Right cardiac atrium (tissue), 5 donors: ENCODE measurements at regions not wholly inside any gene's neighbourhood (a gene's known extent, or its start where the extent isn't known, plus 50 kb on each side); places are given as distances from the start of the nearest gene placed in this dataset.

Source experiments
- ATAC-seq, 2 donors: fragments of 200-7000 bp; cut with Tn5 transposase; one replicate each; pipeline versions ENCODE4 v1.8.0 to v1.9.1; 2020; ENCODE audit warnings: moderate library complexity in 2 of 2, mild to moderate bottlenecking in 1 of 2
- DNase-seq, 3 donors: peaks; one replicate each; pipeline ENCODE4 v3.0.0-alpha.2; 2020
- H3K27ac ChIP-seq: one replicate; pipeline ENCODE4 v1.5.1; 2013; ENCODE audit warnings: mild to moderate bottlenecking, low read length, control low read depth, moderate library complexity
- H3K27me3 ChIP-seq: one replicate; pipeline ENCODE4 v1.6.1; 2013; ENCODE audit not compliant: control insufficient read depth, insufficient read depth
- H3K4me1 ChIP-seq: one replicate; pipeline ENCODE4 v1.6.1; 2013; ENCODE audit warnings: low read length; ENCODE audit not compliant: control insufficient read depth, insufficient read depth
- H3K4me3 ChIP-seq: one replicate; pipeline ENCODE4 v1.5.1; 2013; ENCODE audit warnings: low read length, control low read depth
- H3K9me3 ChIP-seq: one replicate; pipeline ENCODE4 v1.6.1; 2013; ENCODE audit warnings: low read length; ENCODE audit not compliant: control insufficient read depth
- WGBS: extraction: QIAGEN DNeasy Blood & Tissue Kit; methylation state at CpG from one replicate; pipeline ENCODE4 v1.1.7; 2013; 5-methylcytosine and 5-hydroxymethylcytosine counted together
- intact Hi-C, 4 donors: fragments of 100-400 bp; cut with DNase I; formaldehyde crosslinking; loops; one replicate each; pipeline versions ENCODE4 v1.11.0 to v1.14.0; 2022 to 2023
- donor health status: healthy with polysubstance abuse.
- donor health status: DM: no; HTN: yes; CAD: no.
- donor health status: DM: no; HTN: no; CAD: no.
- donor health status: DM: no; HTN: yes; CAD: no; lungs with severe emphysema.
- donor health status: DM: yes; HTN: yes; CAD: no.

DNA sequence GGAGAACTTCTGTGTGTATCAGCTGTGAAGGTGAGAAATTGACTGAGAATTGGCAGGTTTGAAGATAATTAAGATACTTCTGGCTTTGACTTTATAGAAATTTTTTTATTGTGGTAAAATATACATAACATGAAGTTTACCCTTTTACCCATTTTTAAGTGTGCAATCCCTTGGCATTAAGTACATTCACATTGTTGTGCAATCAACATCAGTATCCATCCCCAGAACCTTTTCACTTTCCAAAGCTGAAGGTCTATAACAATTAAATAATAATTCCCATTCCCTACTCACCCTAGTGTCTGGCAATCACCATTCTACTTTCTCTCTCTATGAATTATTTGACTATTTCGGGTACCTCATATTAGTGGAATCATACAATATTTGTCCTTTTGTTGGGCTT, 69.9 kb downstream of the ACTBL2 start:
- Histone ChIP-seq H3K27me3 (no peaks in the 10 kb centered on the region), H3K4me1 (peaks cover 13% of the 10 kb centered on the region), H3K4me3 (no peak overlapping the region), H3K9me3 (no peaks in the 10 kb centered on the region), H3K27ac (no peak overlapping the region)
- DNase-seq = no peak
- WGBS = 100% methylated on average over 1 of the region's 1 CpG
- intact Hi-C loops = no loop called here
- ATAC-seq = no peak

DNA sequence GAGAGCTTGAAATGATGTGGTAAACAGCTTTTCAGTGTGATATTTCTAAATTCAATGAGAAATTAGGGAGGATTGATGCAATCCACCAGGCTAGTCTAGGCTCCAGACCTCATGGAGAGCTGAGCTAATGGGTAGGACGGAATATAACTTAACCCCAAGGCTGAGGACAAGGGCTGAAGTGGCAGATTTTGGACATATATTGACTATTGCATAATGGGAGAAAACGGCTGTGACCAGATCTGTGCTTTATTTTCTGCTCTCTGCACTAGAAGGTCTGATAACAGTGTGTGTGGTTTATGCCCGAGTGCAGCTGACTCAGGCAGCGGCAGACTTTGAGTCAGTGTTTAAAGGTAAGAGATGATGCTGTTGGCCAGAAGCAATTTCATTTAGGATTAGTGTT, 70.6 kb downstream of the ACTBL2 start:
- H3K27ac ChIP-seq = no peak overlapping the region

DNA sequence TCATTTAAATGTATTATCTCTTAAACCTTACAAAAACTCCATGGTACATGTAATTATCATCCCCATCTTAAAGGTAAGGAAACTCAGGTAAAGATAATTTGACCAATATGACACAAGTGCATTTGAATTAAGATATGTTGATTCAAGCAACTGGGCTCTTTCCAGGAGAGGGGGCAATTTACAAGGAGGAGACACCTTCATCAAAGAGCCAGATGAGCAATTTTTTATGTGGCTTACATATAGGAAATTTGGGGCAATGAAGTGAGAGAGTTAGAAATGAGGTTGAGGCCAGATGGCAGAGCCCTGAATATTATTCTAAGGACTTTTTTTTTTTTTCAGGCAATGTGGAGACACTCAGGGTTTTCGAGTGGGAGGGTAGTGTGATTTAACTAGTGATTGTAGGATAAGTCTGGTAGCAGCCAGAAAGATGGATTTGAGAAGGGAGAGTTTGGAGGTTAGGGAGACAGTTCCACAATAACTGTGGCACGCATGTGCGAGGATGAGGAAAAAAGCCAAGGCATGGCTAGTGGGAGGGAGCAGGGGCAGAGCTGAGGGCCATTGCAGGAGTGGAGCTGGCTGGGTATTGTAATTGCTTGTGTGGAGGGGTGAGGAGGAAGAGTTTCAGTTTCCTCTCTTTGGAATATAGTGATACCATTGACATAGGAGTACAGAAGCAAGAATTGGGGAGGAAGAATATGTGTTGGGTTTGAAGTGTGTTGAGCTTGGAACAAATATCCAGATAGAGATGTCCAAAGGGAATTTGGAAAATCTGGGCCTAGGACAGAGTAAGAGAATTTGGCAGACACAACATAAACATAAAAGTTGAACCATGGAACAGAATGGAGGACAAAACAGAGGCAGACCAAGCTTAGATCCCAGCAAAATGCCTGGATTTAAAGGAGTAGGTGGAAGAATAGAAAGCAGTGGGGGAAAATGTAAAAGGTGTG, 72.0 kb downstream of the ACTBL2 start:
- Histone ChIP-seq H3K27me3 (no peaks in the 10 kb centered on the region), H3K27ac (peak overlapping the region; percentile 30), H3K9me3 (no peaks in the 10 kb centered on the region), H3K4me3 (no peak overlapping the region), H3K4me1 (peaks cover 15% of the 10 kb centered on the region)
- DNase-seq (peak in 2 of 3 donors; percentile 57 to 63), ATAC-seq (peak in 1 of 2 donors; percentile 70)
- WGBS = 52% methylated on average over 3 of the region's 3 CpGs
- intact Hi-C loops = no loop called here

More for the DNA sequence above, 70.6 kb downstream of the ACTBL2 start:
- Histone ChIP-seq H3K9me3 (no peaks in the 10 kb centered on the region), H3K27me3 (no peaks in the 10 kb centered on the region), H3K4me3 (no peak overlapping the region), H3K4me1 (peaks cover 13% of the 10 kb centered on the region)
- 44% methylated on average over 4 of the region's 4 CpGs for WGBS
- DNase-seq (no peak), ATAC-seq (peak in 1 of 2 donors; percentile 53)
- intact Hi-C loops = no loop called here

DNA sequence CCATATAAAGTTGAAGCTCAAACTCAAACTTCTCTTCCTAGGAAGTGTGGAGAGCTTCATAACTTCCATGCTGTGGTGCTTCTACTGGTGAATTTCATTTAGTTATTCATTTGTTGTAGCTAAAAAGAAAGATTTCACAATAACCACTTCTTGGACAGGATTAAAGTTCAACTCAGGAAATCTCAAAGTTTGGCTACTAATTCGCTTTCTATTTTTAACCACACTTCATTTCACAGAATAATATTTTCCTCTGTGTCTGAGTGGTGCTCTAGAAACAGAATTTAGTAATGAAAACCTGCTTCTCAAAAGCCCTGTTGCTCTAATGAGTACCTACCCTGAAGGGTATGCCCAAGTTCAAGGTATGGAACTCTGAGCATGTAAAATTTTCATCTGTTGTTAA, 73.9 kb downstream of the ACTBL2 start:
- Histone ChIP-seq H3K9me3 (no peaks in the 10 kb centered on the region), H3K4me1 (peaks cover 17% of the 10 kb centered on the region), H3K4me3 (no peak overlapping the region), H3K27ac (no peak overlapping the region), H3K27me3 (no peaks in the 10 kb centered on the region)
- 25% methylated on average over 1 of the region's 1 CpG for WGBS
- peak; percentile 35 to 44 for ATAC-seq
- intact Hi-C loops = no loop called here
- DNase-seq = no peak

DNA sequence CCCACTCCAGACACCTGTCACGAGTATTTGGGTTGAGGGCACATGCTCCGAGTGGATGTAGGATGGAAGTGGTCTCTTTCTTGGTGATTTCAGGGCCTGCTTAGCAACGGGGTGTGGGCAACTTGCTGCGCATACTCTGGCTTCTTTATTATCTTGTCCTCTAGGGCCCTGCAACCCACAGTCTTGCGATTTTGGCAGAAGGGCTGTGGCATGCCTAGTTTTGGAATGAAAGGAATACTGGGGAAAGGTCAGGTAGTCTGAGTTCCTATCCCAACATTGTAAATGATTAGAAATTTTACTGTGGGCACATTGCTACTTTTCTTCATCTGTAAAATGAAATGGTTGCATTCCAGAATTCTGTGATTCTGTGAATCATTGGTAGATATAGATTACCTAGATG, 74.3 kb downstream of the ACTBL2 start:
- H3K4me1 ChIP-seq = peaks cover 19% of the 10 kb centered on the region
- no peak for ATAC-seq

DNA sequence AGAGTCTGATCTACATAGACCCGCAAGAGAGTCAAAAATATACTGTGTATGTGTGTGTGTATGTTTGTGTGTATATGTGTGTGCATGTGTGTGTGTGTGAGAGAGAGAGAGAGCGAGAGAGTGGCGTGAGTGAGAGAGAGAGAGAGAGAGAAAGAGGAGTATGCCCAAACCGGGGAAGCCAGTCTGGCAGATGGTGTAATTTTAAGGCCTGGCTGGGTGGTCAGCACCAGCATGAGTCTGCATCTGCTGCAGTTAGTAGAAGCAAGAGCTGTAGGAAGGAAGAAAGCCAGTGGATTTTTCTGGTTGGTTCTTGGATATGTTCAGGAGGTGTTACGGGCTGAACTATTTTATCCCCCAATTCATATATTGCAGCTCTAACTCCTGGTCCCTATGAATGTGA, 75.2 kb downstream of the ACTBL2 start:
- DNase-seq = no peak
- 82% methylated on average over 5 of the region's 5 CpGs for WGBS
- H3K4me1 ChIP-seq = peaks cover 19% of the 10 kb centered on the region
- no peaks in the 10 kb centered on the region for H3K27me3 ChIP-seq
- H3K9me3 ChIP-seq = no peaks in the 10 kb centered on the region
- H3K27ac ChIP-seq = no peak overlapping the region
- ATAC-seq = no peak
- intact Hi-C loops = no loop called here
- H3K4me3 ChIP-seq = no peak overlapping the region

More for the DNA sequence above, 74.3 kb downstream of the ACTBL2 start:
- H3K9me3 ChIP-seq = no peaks in the 10 kb centered on the region
- no peaks in the 10 kb centered on the region for H3K27me3 ChIP-seq
- 65% methylated on average over 5 of the region's 5 CpGs for WGBS
- H3K27ac ChIP-seq = peak overlapping the region; percentile 70
- H3K4me3 ChIP-seq = no peak overlapping the region
- intact Hi-C loops = no loop called here
- DNase-seq = peak in 1 of 3 donors; percentile 40

DNA sequence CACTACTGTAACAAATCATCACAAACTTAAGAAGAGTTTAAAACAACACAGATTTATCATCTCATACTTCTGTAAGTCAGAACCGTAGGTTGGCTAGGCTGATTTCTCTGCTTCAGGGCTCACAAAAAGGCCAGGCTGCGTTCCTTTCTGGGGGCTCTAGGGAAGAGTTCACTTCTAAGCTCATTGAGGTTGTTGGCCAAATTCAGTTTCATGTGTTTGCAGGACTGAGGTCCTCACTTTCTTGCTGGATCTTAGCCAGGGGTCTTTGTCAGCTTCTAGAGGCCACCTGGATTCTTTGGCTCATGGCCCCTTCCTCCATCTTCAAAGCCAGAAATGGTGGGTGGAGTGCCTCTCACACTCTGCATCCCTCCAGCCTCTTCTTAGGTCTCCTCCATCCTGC, 76.0 kb downstream of the ACTBL2 start:
- no peak overlapping the region for H3K4me3 ChIP-seq
- no peaks in the 10 kb centered on the region for H3K9me3 ChIP-seq
- H3K4me1 ChIP-seq = peaks cover 19% of the 10 kb centered on the region
- WGBS = 47% methylated on average over 2 of the region's 2 CpGs
- DNase-seq (no peak), ATAC-seq (no peak)
- peak overlapping the region; percentile 61 for H3K27ac ChIP-seq
- no peaks in the 10 kb centered on the region for H3K27me3 ChIP-seq
- intact Hi-C loops = no loop called here

DNA sequence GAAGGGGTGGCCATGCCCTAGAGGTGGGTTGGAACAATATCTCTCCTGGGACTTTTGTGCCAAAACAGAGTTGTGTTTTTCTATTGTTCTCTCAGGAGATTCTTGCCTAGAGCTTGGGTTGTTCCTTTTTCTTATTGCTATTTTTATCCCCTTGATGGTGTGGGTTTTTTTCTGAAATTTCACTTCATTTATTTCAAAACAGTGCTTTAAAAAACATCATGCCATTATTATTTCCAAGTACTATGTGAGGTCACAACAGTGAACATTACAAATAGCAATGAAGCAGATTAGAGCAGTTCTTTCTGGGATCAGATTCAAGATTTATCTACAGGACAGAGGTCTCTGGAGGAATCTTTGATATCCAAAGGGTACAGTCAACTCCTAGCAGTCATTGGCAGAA, 76.6 kb downstream of the ACTBL2 start:
- H3K4me1 ChIP-seq = peaks cover 19% of the 10 kb centered on the region
- peak; percentile 53 to 87 for ATAC-seq

DNA sequence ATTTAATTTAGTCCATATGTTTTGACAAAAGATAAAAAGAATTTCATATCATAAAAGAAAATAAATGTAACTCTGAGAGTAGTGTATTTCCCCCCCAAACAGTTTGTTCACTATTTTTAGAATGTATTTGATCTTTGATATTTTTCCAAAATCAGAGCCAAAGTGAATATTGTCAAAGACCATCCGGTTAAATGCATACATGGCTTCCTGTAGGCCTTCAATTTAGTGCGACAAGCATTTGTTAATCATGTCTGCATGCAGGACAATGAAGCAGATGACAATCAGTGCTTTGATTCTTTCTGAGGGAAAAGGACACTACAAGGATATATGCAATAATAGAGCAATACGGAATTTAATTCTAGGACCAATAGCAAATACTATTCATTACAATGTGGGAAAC, 79.8 kb downstream of the ACTBL2 start:
- Histone ChIP-seq H3K9me3 (no peaks in the 10 kb centered on the region), H3K4me3 (no peak overlapping the region), H3K4me1 (peaks cover 9% of the 10 kb centered on the region), H3K27ac (no peak overlapping the region), H3K27me3 (no peaks in the 10 kb centered on the region)
- 54% methylated on average over 3 of the region's 3 CpGs for WGBS
- ATAC-seq (no peak), DNase-seq (no peak)
- intact Hi-C loops = no loop called here

More for the DNA sequence above, 76.6 kb downstream of the ACTBL2 start:
- no peaks in the 10 kb centered on the region for H3K27me3 ChIP-seq
- DNase-seq = no peak
- no peaks in the 10 kb centered on the region for H3K9me3 ChIP-seq
- intact Hi-C loops = no loop called here
- peak overlapping the region; percentile 43 for H3K27ac ChIP-seq
- no peak overlapping the region for H3K4me3 ChIP-seq

DNA sequence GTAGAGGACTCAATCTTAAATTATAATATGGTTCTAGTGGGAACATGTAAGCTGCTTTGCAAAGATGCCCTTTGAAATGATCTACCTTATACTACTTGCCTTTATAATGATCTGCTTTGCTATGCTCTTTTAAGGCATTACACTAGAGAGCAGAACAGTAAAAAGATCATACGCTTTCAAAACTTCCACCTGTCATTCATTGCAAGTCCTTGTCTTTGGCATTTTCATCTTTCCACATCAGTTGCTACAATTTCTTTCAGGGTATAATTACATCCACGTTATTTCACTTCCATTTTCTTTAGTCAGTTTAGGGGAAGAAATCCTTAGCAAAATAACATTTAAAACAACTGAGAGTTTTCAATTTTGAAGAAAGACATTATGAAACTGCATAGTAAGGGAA, 80.3 kb downstream of the ACTBL2 start:
- Histone ChIP-seq H3K27me3 (no peaks in the 10 kb centered on the region), H3K4me3 (no peak overlapping the region), H3K27ac (no peak overlapping the region), H3K9me3 (no peaks in the 10 kb centered on the region), H3K4me1 (peaks cover 9% of the 10 kb centered on the region)
- no peak for ATAC-seq
- no peak for DNase-seq
- intact Hi-C loops = no loop called here
- 83% methylated on average over 2 of the region's 2 CpGs for WGBS

DNA sequence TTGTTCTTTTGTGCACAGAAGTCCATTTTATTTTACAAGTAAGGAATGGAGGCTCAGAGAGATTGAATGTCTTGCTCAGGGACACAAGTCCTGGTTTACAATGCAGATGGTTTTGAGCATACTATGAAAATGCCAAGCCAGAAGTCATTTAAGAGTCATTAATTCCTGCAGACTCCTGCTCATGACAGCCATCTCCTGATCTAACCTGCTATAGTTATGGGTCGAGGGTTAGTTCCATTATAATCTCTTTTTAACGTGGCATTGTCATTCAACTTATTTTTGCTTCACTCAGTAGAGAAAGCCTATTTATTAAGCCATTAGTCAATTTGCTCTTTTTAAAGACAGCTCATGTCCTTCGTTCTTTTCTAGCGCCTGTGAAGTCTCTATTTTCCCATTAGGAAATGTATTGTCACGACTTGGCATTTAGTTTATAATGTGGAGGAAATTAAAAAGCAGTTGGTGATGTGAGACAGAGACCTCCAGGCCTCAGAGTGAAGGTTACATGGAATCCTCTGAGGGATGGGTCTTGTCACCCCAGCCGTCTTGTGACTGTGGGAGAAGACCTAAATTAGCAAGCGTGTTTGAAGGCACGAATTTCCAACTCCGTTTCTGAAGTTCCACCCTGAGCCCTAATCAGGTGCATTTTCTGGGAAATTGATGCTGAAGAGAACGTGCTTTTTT, 84.1 kb downstream of the ACTBL2 start:
- WGBS = 93% methylated on average over 10 of the region's 10 CpGs
- Histone ChIP-seq H3K27ac (no peak overlapping the region), H3K4me1 (peaks cover under 1% of the 10 kb centered on the region), H3K9me3 (no peaks in the 10 kb centered on the region), H3K27me3 (no peaks in the 10 kb centered on the region), H3K4me3 (no peak overlapping the region)
- ATAC-seq (no peak), DNase-seq (no peak)
- intact Hi-C loops = no loop called here
